Iris pigment epithelial cell (primary cell): ENCODE measurements at regions not wholly inside any gene's neighbourhood (a gene's known extent, or its start where the extent isn't known, plus 50 kb on each side); places are given as distances from the start of the nearest gene placed in this dataset.
"Not testable (repeated sequence)": the region's sequence is repeated elsewhere in the genome, so short reads cannot be mapped to it uniquely, and the experiment has no call there.

Experiments used
- DNase-seq: peaks from one replicate; pipeline ENCODE4 v3.0.0-alpha.2; 2011; ENCODE audit warnings: low read depth

GRCh38 chr22:49457946-49458707 lies 369.5 kb downstream of the BRD1 start:
- no peak for DNase-seq

DNA sequence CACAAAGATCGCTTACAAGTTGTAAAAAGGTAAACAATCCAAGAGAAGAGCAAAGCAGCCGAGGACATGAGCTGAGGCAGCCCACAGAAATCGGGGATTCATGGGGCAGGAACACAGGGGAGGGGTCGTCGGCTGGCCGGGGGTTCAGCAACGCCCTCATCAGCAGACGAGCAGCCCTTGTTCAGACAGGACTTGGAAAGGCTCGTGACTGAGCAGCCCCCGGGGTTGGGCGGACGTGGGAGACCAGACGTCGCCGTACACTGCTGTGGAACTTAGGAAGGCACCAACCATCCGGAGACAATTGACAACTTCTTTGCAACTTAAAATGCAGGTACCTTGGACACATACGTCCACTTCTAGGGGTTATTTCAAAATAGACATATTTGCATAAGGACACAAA lies 370.5 kb downstream of the BRD1 start:
- DNase-seq = no peak

GRCh38 chr22:49455595-49455994 lies 372.1 kb downstream of the BRD1 start:
- no peak for DNase-seq

DNA sequence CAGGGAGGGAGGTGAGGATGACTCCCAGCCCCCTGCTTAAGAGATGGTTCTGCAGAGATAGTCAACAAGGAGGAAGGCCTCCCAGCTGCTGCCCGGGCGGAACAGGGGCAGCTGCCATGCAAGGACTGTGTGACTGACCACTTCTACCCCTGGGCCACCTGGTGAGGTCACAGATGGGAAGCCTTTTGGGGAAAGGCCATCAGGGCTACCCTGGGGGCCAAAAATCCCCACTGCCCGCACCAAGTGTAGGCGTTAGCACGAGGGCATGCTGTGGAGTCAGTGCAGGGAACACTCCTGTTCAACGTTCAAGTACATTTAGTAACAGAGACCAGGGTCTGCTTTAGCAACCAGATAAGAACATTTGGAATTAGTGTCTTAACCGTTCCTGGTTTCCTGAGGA lies 372.9 kb downstream of the BRD1 start:
- DNase-seq = no peak

- DNase-seq = no peak
Measured at GRCh38 chr22:49453771-49454170, 373.9 kb downstream of the BRD1 start.

DNA sequence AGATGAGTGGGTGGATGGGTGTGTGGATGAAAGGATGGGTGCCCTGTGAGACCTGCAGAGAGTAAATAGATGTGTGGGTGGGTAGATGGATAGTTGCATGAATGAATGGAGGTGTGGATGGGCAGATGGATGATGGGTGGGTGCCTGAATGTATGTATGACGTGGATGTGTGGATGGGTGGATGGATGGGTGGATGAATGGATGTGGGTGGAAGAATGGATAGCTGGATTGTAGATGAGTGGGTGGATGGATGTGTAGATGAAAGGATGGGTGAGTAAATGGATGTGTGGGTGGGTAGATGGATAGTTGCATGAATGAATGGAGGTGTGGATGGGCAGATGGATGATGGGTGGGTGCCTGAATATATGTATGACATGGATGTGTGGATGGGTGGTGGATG lies 374.7 kb downstream of the BRD1 start:
- DNase-seq = not testable (repeated sequence)

DNA sequence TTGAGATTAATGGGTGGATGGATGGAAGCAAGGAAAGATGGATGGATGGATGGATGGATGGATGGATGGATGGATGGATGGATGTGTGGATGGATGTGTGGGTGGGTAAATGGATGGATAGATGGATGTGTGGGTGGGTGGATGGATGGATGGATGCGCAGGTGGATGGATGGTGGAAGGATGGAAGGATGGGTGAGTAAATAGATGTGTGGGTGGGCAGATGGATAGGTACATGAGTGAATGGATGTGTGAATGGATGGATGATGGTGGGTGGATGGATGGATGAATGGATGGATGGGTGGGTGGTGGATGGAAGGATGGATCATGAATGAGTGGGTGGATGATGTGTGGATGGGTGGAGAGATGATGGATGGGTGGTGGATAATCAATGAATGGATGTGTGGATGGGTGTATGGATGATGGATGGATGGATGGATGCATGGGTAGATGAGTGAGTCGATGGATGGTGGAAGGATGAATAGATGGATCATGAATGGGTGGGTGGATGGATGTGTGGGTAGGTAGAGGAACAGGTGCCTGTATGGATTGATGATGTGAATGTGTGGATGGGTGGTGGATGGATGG lies 375.2 kb downstream of the BRD1 start:
- DNase-seq = no peak

DNA sequence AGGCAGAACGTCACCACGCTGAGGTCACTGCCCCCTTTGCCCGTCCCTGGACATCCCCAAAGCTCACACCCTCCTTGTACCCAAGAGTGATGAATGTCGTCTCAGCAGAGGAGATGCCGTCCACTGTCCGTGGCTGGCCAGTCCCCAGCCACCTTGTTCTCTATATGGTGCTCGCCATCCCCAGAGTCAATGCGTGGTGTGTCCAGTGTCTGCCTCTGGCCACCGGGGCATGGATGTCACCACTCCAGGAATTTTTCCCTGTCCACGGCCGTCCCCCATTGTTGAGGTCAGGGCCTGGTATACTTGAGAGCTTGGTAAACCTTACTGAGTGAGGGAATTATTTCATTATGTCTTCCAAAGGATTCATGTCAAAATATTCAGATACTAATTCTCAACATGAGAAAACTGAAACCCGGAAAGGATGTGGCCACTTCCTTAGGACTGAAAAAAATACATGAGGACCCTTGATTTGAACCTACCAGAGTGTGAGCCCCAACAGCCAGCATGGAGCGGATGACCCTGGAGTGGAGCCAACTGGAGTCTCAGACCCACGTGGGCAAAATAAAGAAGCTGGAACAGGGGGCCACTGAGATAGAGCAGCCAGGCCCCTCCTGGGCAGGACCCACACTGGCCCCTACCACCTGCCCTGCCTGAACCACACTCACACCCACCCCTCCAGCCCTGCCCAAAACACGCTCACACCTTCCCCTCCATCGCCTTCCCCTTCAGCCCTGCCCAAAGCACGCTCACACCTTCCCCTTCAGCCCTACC lies 376.4 kb downstream of the BRD1 start:
- no peak for DNase-seq

GRCh38 chr22:49450498-49450897 lies 377.2 kb downstream of the BRD1 start:
- DNase-seq = no peak

DNA sequence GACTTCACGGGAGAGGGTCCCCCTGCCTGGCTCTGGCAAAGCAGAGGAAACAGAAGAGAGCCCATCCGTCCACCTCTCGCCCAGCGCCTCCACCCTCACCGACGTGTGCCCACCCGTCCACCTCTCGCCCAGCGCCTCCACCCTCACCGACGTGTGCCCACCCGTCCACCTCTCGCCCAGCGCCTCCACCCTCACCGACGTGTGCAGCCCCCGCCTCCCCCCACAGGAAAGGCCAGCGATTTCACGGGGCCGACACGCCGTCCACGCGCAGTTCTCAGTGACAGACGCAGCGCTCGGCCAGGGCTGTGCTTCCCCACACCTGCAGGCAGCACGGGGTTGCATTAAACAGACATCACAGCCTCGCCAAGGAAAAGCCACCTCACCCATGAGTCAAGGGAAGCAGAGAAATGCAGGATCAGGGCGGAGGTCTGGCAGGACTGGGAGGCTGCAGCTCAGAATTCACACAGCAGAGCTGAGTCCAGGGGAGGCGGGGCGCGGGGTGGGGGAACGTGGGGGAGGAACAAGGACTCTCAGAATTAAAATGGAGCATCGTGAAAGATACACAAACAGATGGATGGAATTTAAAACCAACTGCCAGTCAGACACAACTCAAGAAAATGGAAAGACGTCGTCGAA lies 377.7 kb downstream of the BRD1 start:
- no peak for DNase-seq

DNA sequence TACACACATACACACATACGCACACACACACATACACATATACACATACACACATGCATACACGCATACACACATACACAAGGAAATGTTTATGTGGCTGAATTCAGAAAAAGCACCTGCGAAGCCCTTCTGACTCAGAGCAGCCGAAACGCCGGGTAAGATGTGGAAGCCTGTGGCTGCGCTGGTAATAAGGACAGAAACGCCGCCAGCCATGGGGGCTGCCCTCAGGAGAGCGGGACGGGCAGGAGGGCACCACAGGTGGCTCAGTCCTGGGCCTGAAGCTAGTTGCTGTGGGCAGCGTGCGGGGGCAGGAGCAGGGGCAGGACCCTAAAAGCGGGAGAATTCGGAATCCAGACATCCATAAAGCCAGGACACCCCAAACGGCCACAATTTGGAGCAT lies 378.3 kb downstream of the BRD1 start:
- DNase-seq = no peak

DNA sequence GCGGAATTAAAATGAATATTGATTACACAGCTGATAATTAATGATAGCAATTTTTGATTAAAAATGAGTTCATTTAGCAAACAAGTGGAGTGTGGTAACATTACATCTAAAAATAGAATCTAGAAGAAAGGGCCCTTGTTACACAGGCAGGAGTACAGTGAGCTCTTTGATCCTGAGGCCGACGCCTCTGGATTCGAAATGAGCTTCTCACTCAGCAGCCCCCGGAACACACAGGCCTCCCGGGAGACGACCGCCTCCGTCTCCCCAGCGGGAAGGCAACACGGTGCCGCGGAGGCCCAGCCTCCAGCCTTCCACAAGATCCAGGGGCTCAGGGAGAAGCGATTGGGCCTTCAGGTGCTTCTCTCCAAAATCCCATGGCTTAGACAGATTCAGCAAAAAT lies 379.1 kb downstream of the BRD1 start:
- DNase-seq = no peak

DNA sequence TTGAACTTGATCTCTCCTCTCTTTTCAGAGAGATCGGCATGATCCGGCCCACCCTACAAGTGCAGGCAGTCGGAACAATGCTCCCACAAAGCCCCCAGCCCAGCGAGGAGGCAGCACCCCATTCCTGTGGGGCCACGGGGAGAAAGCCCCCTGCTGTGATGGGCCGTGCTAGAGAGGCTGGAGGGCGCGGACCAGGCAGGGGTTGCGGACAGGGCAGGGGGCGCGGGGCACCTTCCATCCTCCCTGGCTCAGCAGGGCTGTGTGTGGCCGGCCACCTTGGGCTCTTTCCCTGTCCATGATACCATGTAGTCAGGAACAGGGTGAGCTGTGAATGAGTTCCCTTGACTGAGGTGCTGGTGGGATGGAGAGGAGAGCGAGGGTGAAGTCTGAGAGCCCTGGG lies 379.8 kb downstream of the BRD1 start:
- no peak for DNase-seq

GRCh38 chr22:49446759-49447710 lies 380.6 kb downstream of the BRD1 start:
- DNase-seq = no peak

- DNase-seq = no peak
Measured at GRCh38 chr22:49446145-49446758, 381.4 kb downstream of the BRD1 start.

DNA sequence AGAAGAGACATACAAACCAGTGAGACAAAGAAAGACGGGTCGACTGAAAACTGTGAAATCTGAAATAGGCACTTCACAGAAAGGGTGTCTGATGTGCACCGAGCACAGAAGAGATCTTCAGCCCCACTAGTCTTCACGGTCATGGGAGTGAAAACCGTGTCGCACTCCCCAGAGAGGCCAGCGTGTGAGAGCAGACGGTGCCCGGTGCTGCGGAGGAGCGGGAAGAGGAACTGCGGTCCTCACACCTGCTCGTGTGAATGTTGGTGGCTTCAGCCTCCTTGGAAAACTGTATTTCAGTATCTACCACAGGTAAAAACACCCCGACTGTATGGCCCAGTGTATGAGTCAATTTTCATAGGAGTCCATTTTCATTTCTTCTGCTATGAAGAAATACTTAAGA lies 382.9 kb downstream of the BRD1 start:
- DNase-seq = no peak

GRCh38 chr22:49440931-49441330 lies 386.7 kb downstream of the BRD1 start:
- no peak for DNase-seq

GRCh38 chr22:49439373-49439772 lies 388.3 kb downstream of the BRD1 start:
- DNase-seq = no peak

- DNase-seq = no peak
Measured at GRCh38 chr22:49437956-49438355, 389.7 kb downstream of the BRD1 start.

DNA sequence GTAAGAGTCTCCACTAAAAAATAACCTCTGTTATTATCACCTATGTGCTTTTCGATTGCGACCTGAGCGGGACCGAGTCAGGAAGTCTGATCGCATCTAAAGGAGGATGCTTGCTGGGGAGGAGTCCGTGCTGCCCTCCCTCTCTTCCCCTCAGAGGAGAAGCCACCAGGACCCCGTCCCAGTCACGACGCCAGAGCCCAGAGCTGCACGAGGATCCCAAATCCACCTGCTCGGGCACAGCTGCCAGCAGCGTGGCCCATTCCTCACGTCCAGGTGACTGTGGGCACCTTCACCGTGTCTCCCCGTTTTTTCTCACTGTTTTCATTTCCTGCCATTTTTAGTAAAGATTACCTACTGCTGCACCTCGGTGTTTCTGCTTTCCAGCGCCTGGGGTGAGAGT lies 390.3 kb downstream of the BRD1 start:
- no peak for DNase-seq

DNA sequence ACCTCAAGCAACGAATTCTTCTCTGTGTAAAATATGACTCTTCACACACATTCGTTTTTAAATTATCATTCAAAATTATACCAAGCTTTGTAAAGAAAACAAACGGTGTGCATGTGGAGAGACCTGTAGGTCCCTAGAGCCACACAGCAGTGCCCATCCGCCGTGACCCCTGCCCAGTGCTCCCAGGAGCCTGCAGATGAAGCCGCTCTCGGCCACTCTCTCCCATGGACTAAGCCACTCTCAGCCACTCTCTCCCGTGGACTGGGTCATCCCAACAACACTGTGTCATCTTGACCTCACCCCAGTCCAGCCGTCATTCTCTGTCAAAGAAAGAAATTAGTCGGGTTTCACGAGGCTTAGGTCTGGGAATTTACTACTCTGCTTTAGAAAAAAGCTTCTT lies 391.6 kb downstream of the BRD1 start:
- DNase-seq = no peak
